Chondrocyte (in vitro differentiated cells): ENCODE measurements at regions not wholly inside any gene's neighbourhood (a gene's known extent, or its start where the extent isn't known, plus 50 kb on each side); places are given as distances from the start of the nearest gene placed in this dataset.

Experiments
- DNase-seq: peaks from one replicate; pipeline ENCODE4 v3.0.0; 2021; ENCODE audit warnings: mixed read lengths, low spot score
- H3K27ac Mint-ChIP-seq: one replicate; pipeline ENCODE4 v1.8.0; 2021; ENCODE audit warnings: mild to moderate bottlenecking, moderate library complexity, mixed read lengths; ENCODE audit not compliant: unreplicated experiment
- H3K27me3 Mint-ChIP-seq: 2 replicates; pipeline ENCODE4 v1.8.0; 2021; ENCODE audit warnings: low read depth, mixed read lengths
- H3K36me3 Mint-ChIP-seq: 2 replicates; pipeline ENCODE4 v1.8.0; 2021; ENCODE audit warnings: low read depth, mixed read lengths
- H3K4me1 Mint-ChIP-seq: 2 replicates; pipeline ENCODE4 v1.8.0; 2021; ENCODE audit warnings: low read depth, mild to moderate bottlenecking, mixed read lengths
- H3K4me3 Mint-ChIP-seq: one replicate; pipeline ENCODE4 v1.8.0; 2021; ENCODE audit warnings: mild to moderate bottlenecking, moderate library complexity, mixed read lengths; ENCODE audit not compliant: unreplicated experiment
- H3K9me3 Mint-ChIP-seq: 2 replicates; pipeline ENCODE4 v1.8.0; 2021; ENCODE audit warnings: low read depth, mixed read lengths
- TF ChIP-seq, protein P1 (sequence below): fragments of 200-600 bp; sonication (generic); IDR thresholded peaks from 2 replicates; pipeline ENCODE4 v1.5.0; 2021; ENCODE audit warnings: antibody characterized with exemption, mild to moderate bottlenecking, moderate library complexity

DNA sequence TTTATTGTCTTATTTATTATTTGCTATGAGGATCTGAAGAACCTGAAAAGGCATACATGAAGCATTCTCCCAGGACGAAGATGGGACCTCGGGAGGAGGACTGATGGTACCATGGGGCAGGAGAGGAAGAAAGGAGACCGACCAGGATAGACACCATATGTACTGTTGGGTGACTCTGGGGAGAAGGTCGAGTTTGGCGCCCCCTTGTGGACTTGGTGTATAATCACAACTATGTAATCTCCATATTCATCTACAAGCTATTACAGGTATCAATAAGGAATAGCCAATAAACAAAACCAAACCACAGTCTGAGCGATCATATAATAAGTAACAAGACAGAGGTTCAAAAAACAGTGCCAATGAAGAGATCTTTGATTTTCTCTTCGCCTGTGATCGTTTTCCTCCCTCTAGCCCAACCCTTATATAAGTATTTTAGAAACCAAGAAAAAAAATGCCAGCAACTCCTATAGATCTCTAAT, 139.1 kb downstream of the SPTSSA start:
- Mint-ChIP-seq H3K4me3 (no peak overlapping the region), H3K9me3 (no peaks in the 10 kb centered on the region)
- TF ChIP-seq, protein P1, sequence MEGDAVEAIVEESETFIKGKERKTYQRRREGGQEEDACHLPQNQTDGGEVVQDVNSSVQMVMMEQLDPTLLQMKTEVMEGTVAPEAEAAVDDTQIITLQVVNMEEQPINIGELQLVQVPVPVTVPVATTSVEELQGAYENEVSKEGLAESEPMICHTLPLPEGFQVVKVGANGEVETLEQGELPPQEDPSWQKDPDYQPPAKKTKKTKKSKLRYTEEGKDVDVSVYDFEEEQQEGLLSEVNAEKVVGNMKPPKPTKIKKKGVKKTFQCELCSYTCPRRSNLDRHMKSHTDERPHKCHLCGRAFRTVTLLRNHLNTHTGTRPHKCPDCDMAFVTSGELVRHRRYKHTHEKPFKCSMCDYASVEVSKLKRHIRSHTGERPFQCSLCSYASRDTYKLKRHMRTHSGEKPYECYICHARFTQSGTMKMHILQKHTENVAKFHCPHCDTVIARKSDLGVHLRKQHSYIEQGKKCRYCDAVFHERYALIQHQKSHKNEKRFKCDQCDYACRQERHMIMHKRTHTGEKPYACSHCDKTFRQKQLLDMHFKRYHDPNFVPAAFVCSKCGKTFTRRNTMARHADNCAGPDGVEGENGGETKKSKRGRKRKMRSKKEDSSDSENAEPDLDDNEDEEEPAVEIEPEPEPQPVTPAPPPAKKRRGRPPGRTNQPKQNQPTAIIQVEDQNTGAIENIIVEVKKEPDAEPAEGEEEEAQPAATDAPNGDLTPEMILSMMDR = peak; percentile 86

DNA sequence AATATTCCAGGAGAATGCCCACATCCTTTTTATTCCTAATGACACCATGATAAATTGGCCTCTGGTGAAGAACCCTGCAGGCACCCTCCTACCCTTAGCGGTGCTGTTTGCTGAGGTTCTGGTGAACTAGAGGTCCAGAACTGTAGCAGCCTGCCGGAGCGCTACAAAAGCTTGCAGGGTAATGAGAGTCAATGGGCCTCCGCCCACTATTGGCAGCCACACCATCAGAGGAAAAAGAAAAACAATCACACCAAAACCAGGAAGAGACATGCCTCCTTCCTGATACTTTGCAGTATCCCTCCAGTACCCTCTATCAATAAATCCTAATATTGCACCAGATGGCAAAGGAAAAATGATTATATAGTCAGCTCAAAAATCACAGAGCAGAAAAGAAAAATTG, 142.9 kb downstream of the SPTSSA start:
- no peaks in the 10 kb centered on the region for H3K36me3 Mint-ChIP-seq
- no peaks in the 10 kb centered on the region for H3K4me1 Mint-ChIP-seq
- H3K27ac Mint-ChIP-seq = no peak overlapping the region

More for the DNA sequence above, 139.1 kb downstream of the SPTSSA start:
- Mint-ChIP-seq H3K36me3 (no peaks in the 10 kb centered on the region), H3K27ac (no peak overlapping the region), H3K27me3 (peaks cover 10% of the 10 kb centered on the region), H3K4me1 (peaks cover 7% of the 10 kb centered on the region)
- DNase-seq = no peak

DNA sequence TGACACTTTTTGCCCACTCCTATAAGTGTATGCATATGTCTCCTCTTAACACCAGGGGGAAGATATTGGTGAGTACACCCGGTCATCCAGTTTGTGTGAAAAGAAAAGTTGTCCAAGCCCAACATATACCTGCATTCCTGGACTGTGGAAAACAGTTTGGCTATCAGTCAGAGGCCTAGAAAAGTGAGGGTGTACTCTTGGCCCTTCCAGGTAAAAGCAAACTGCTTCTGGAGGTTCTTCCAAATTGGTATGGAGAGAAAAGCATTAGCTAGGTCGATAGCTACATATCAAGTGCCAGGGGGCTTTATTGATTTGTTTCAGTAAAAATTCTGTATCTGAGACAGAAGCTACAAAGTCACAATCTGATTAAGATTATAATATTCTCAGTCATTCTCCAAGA, 144.0 kb downstream of the SPTSSA start:
- DNase-seq = no peak
- H3K4me1 Mint-ChIP-seq = no peaks in the 10 kb centered on the region
- TF ChIP-seq, protein P1 = no peak
- no peaks in the 10 kb centered on the region for H3K9me3 Mint-ChIP-seq
- H3K36me3 Mint-ChIP-seq = no peaks in the 10 kb centered on the region
- no peak overlapping the region for H3K4me3 Mint-ChIP-seq
- H3K27me3 Mint-ChIP-seq = peaks cover 20% of the 10 kb centered on the region
- no peak overlapping the region for H3K27ac Mint-ChIP-seq

More for the DNA sequence above, 142.9 kb downstream of the SPTSSA start:
- Mint-ChIP-seq H3K4me3 (no peak overlapping the region), H3K27me3 (peaks cover 15% of the 10 kb centered on the region), H3K9me3 (no peaks in the 10 kb centered on the region)
- TF ChIP-seq, protein P1 = no peak
- DNase-seq = no peak

GRCh38 chr14:34310724-34311123, 151.3 kb downstream of the SPTSSA start:
- no peaks in the 10 kb centered on the region for H3K4me1 Mint-ChIP-seq
- peaks cover 43% of the 10 kb centered on the region for H3K27me3 Mint-ChIP-seq
- no peak overlapping the region for H3K4me3 Mint-ChIP-seq
- DNase-seq = no peak
- peaks cover 6% of the 10 kb centered on the region for H3K9me3 Mint-ChIP-seq
- H3K36me3 Mint-ChIP-seq = no peaks in the 10 kb centered on the region
- TF ChIP-seq, protein P1 = no peak
- H3K27ac Mint-ChIP-seq = no peak overlapping the region

DNA sequence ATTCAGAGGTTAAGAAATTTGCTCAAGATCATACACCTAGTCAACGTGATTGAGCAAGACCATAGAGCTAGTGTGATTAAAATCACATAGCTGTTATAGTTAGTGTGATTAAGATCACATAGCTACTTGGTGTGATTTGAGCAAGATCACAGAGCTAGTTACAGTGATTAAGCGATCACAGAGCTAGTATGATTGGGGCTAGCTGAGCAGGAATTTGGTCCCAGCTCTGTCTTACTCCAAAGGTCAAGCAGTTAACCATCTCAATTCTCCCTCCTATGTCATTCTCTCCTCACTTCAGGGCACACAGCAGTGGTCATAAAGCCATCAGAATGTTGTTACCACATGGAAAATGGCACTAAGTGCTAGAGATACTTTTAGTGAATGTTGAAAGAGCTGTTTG, 158.2 kb downstream of the SPTSSA start:
- peaks cover 12% of the 10 kb centered on the region for H3K27me3 Mint-ChIP-seq
- no peak overlapping the region for H3K4me3 Mint-ChIP-seq
- H3K4me1 Mint-ChIP-seq = peaks cover 3% of the 10 kb centered on the region
- DNase-seq = no peak
- H3K9me3 Mint-ChIP-seq = no peaks in the 10 kb centered on the region
- TF ChIP-seq, protein P1 = no peak
- H3K27ac Mint-ChIP-seq = no peak overlapping the region
- no peaks in the 10 kb centered on the region for H3K36me3 Mint-ChIP-seq
